GM18873 (cell line): ENCODE measurements at regions not wholly inside any gene's neighbourhood (a gene's known extent, or its start where the extent isn't known, plus 50 kb on each side); places are given as distances from the start of the nearest gene placed in this dataset.

ENCODE experiments used
- ATAC-seq: cut with Tn5 transposase; IDR thresholded peaks from one replicate; pipeline ENCODE4 v1.9.1; 2021; ENCODE audit warnings: mild to moderate bottlenecking, moderate library complexity, moderate number of reproducible peaks; ENCODE audit not compliant: unreplicated experiment, low FRiP score

DNA sequence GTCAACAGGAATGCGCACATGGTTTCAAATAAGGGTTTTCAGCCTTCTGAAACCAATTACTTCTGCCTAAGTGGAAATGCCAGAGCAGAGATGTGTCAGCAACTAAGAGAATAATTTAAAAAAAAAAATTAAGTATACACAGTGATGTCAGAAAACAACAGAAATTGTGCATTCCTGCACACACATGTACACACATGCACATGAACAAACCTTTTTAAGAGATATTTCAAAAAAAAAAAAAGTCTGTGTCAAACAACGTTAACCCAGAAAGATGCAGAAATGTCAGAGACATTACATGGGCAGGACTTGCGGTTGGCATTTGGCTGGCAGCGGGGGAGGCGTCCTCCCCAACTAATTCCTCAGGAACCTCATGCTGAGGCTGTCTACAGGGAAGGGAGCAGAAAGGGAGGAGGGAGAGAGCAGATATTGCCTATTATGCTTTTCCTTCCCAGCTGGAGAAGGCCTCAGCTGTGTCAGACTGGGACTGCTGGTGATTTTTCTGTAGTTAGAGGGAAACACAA is 536.9 kb upstream of the WWC1 start:
- ATAC-seq = no peak

DNA sequence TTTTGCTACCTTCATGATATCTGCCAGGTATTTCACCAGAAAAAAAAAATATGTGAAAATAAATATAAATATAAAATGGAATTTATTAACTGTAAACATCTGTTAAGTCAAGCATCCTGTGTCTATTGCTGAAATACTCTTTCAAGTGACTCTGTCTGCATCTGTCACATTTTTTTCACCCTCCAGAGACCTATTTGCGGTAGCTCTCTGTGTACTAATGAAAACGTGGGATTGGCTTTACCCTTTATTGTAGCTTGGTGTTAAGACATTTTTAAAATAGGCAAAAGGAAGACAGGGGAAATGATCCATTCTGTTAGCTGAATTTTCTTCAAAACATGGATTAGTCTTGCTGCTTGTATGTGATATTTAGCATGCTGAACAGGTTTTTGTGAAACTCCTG is 536.0 kb upstream of the WWC1 start:
- ATAC-seq = no peak

- no peak for ATAC-seq
Observed at GRCh38 chr5:167759057-167759821, 532.2 kb upstream of the WWC1 start.

GRCh38 chr5:167763772-167764171 is 527.7 kb upstream of the WWC1 start:
- no peak for ATAC-seq

GRCh38 chr5:167764641-167765289 is 526.7 kb upstream of the WWC1 start:
- ATAC-seq = no peak

DNA sequence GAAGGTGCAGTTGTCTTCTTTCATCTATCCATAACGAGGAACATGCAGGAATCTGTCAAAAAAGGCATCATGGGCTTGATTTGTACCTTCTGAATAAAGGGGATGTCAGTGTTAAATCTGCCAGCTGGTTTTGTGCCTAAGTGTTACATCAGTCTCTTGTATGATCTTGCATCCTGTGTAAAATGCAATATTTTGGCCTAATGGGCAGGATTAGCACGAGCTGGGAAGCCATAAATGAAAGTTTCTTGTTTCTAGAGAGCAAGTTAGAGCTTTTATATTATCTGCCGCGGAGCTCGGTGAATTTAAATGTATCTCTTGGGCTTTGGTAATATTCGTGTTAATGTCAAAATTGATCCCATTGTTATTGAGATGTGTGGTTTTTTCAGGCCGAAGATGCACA is 526.1 kb upstream of the WWC1 start:
- ATAC-seq = no peak

DNA sequence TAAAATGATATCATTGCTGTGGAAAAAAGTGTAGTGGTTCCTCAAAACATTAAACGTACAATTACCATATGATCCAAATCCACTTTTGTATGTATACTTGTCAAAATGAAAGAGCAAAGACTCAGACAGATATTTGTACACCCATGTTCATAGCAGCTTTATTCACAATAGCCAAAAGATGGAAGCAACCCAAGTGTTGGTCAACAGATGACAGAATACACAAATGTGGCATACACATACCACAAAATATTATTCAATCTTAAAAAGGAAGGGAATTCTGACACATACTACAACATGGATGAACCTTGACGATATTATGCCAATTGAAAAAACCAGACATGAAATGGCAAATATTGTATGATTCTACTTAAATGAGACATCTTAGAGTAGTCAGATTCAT is 524.5 kb upstream of the WWC1 start:
- ATAC-seq = no peak

GRCh38 chr5:167767795-167768194 is 523.6 kb upstream of the WWC1 start:
- ATAC-seq = no peak

GRCh38 chr5:167769846-167770413 is 521.5 kb upstream of the WWC1 start:
- no peak for ATAC-seq

DNA sequence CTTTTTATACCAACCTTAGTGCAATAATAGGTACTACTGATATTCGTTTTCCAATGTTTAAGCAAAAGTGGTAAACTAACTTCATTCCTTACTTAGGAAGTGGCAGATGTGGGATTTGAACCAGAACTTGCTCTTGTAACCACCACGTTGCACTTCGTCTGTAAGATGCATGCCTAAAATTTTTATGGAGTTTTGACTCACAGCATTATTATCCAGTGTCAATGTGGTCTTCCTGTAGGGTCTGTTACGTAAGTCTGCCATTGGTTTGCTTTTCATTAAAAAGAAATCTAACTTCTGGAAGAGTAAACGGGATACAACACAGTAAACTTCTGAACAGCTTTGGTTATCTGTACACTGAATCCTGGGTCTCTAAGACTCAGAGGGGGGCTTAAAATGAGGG is 521.0 kb upstream of the WWC1 start:
- no peak for ATAC-seq

GRCh38 chr5:167771571-167771970 is 519.9 kb upstream of the WWC1 start:
- no peak for ATAC-seq

DNA sequence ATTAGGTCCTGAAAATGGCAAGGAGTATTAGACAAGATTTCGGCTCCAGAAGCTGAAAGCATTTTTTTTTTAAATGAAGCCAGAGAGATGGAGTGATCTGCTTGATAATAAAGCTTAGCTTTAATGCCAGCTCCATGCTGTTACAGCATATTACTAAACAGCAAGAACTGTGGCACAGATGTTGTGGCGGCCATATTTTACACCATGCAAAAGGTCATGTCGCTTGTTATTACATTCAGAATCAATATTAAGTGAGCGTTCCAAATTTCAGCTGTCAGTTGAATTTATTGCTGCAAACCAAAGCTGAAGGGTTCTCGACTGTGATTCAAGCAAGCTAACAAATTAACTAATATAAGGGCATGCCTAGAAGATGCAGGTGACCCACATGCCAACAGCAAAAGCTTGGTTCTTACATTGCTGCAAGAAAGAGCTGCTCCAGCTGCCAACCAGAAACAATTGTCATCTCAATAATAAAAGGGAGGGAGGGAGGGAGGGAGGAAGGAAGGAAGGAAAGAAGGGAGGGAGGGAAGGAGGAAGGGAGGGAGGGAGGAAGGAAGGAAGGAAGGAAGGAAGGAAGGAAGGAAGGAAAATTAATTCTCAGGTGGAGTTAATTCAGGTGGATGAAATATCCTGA is 517.7 kb upstream of the WWC1 start:
- no peak for ATAC-seq

- no peak for ATAC-seq
Observed at GRCh38 chr5:167777746-167778145, 513.7 kb upstream of the WWC1 start.

DNA sequence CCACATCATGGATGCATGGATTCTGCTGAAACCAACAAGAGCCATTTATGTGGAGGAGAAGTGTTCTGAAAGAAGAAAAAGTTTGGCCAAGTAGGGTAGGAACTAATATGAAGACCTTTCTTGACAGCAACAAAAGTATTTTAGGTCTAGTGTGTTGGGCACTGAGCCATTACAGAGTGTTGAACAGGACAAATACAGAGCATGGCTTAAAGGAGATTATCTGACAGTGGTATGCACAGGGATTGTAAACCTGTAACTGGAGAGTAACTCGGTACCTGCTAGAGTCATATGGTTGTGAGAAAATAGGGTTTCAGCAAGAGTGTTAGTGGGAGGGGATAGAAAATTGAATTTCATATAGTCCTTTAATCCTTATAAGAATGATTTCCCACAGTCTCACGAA is 513.2 kb upstream of the WWC1 start:
- no peak for ATAC-seq

DNA sequence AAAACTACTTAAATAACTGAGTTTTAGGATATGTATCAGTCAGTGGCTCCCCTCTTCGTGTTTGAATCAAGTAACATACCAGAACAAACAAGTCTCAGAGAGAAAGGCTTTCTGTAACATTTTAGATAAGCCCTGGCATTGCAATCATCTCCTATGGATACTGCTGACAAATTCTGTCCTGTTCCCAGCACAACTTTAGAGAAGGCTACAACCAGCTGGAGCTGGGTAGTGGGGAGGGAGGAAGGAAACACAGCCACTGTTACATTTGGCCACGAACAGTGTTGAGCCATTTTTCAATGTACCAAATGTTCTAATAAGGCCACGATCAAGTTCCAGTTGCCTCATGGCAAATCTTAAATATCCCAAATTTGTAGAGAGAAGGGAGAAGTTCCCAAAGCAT is 511.8 kb upstream of the WWC1 start:
- ATAC-seq = no peak

DNA sequence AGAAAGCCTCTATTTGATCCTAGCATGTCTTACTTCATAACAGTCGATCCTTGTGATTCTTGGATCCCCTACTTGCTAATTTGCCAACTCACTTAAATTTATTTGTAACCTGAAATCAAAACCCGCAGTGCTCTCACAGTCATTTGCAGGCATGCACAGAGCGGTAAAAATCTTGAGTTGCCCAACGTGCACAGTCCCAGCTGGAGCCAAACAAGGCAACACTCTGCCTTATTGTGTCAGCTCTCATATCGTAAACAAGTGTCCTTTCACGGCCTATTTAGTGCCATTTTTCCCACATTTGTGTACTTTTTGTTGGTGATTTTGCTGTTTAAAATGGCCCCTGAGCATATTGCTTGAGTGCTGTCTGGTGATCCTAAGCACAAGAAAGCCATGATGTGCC is 511.3 kb upstream of the WWC1 start:
- ATAC-seq = no peak

- no peak for ATAC-seq
Observed at GRCh38 chr5:167783145-167783817, 508.2 kb upstream of the WWC1 start.

DNA sequence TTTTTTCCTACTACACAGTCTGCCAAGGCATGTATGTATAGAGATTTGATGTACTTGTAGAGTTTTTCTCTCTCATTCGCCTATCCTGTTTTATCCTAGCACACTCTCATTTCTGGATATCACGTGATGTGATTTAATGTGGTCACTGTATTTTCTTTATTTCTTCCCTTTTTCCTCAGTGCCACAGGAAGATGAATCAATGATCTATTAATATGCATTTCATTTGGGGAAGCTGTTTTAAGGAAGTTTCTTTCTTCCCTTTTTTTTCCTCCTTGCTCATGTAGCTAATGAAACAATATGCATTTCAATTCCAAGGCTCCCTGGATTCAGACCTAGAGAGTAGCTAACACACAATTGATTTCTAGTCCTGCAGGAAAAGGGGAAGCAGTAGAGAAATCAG is 506.3 kb upstream of the WWC1 start:
- no peak for ATAC-seq

DNA sequence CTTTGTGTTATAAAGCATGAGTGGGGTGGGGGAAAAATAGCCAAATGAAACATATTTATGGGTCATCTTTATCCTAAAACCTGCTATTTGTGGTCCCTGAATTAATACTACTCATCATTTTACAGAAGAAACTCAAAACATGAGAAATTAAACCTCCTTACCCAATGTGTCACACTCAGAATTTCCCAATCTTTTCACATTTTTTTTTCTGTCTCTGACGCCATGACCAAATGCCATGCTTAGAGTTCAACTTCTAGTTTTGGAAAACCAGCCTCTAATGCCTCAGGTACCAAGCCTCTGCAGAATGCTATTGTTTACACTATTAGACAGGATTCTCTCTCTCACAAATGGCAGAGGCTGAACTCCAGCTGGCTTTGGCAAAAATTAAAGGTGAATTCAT is 505.5 kb upstream of the WWC1 start:
- ATAC-seq = no peak

- ATAC-seq = no peak
Observed at GRCh38 chr5:167786871-167787578, 504.4 kb upstream of the WWC1 start.
